ENCODE measurements at regions not wholly inside any gene's neighbourhood (a gene's known extent, or its start where the extent isn't known, plus 50 kb on each side); places are given as distances from the start of the nearest gene placed in this dataset.

DNA sequence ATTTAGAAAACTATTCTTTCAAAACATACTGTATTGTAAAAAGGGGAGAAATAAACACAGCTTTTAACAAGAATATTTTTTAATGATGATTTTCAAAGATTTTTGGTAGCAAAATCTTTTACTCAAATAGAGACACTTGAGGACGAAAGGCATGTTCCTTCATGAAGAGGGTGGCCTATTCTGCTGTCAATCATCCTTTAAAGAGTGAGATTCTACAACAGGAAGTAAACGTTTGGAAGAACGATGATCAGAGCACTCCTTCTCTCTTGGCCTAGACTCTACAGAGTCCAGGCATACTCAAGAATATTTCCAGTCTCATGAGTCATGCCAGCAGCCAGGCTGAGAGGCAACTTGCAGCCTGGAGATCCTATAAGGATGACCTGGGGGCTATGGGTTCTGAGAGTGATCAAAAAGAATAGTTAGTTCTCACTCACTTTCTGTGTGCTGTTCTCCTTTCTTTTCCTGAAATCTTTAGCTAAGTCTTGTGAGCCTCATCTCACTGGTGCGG, 62.4 kb upstream of the TCF4 start:
- CTCF ChIA-PET = no interaction called here

DNA sequence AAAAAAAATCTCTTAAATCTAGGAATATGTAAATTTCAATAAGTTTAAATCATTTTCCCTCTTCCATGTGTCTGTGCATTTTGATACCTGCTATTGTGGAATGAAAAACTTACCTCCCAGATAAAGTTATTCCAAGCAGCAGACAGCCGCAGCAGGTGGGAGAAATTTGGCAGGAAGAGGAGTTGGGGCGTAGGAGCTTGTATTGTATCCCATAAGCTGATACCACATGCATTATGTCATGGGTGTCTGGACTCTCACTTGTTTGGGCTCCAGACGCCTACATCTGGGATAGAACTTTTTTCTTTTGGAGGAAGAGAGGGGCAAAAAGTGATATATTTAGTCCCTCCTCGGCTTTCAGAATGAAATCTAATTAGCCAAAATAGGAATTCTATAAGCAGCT, 59.3 kb upstream of the TCF4 start:
- H3K27me3 ChIP-seq (replicated peaks in 1 of 2; ENCODE audit: control insufficient read depth in 2 of 2, extremely low read depth in 1 of 2, insufficient read depth in 2 of 2, low read length in 1 of 2) = no peaks in the 10 kb centered on the region
- ChIA-PET POLR2A (no interaction called here), CTCF (no interaction called here)
- no peak overlapping the region for H3K27ac Mint-ChIP-seq
- DNase-seq (no peak), ATAC-seq (replicated peaks in 1 of 4) (no peak)
- H3K27ac ChIP-seq (ENCODE audit: low read length) = no peak overlapping the region
- WGBS (ENCODE audit: insufficient coverage) = no CpG with 5 or more reads among the region's 4 CpGs
- no peaks in the 10 kb centered on the region for H3K36me3 ChIP-seq (ENCODE audit: control insufficient read depth in 2 of 2, extremely low read depth in 1 of 2, insufficient read depth in 1 of 2, low read length in 1 of 2)
- H3K4me1 Mint-ChIP-seq = no peaks in the 10 kb centered on the region
- H3K36me3 Mint-ChIP-seq = no peaks in the 10 kb centered on the region
- H3K4me1 ChIP-seq (ENCODE audit: control insufficient read depth in 1 of 2, extremely low read depth in 1 of 2, insufficient read depth in 2 of 2, low read length in 2 of 2) = no peaks in the 10 kb centered on the region
- H3K9me3 Mint-ChIP-seq = peaks cover 0 to 9% (median 4%) of the 10 kb centered on the region in 3 donors
- no peak overlapping the region for H3K4me3 Mint-ChIP-seq
- H3K27me3 Mint-ChIP-seq = no peaks in the 10 kb centered on the region
- no peak overlapping the region for H3K4me3 ChIP-seq (ENCODE audit: control insufficient read depth in 1 of 2, extremely low read depth in 1 of 2, low read length in 1 of 2)
- H3K9me3 ChIP-seq = no peaks in the 10 kb centered on the region

More for the DNA sequence above, 62.4 kb upstream of the TCF4 start:
- no peaks in the 10 kb centered on the region for H3K27me3 ChIP-seq (replicated peaks in 1 of 2; ENCODE audit: control insufficient read depth in 2 of 2, extremely low read depth in 1 of 2, insufficient read depth in 2 of 2, low read length in 1 of 2)
- ATAC-seq (replicated peaks in 1 of 4) = no peak
- no peak overlapping the region for H3K4me3 ChIP-seq (ENCODE audit: control insufficient read depth in 1 of 2, extremely low read depth in 1 of 2, low read length in 1 of 2)
- no peak overlapping the region for H3K27ac ChIP-seq (ENCODE audit: low read length)
- Mint-ChIP-seq H3K4me1 (no peaks in the 10 kb centered on the region), H3K4me3 (no peak overlapping the region), H3K27ac (no peak overlapping the region), H3K36me3 (no peaks in the 10 kb centered on the region), H3K9me3 (peaks cover 0 to 9% (median 8%) of the 10 kb centered on the region in 3 donors), H3K27me3 (no peaks in the 10 kb centered on the region)
- H3K36me3 ChIP-seq (ENCODE audit: control insufficient read depth in 2 of 2, extremely low read depth in 1 of 2, insufficient read depth in 1 of 2, low read length in 1 of 2) = no peaks in the 10 kb centered on the region
- no peaks in the 10 kb centered on the region for H3K4me1 ChIP-seq (ENCODE audit: control insufficient read depth in 1 of 2, extremely low read depth in 1 of 2, insufficient read depth in 2 of 2, low read length in 2 of 2)
- POLR2A ChIA-PET = no interaction called here
- H3K9me3 ChIP-seq = no peaks in the 10 kb centered on the region
- no CpG with 5 or more reads among the region's 4 CpGs for WGBS (ENCODE audit: insufficient coverage)
- no peak for DNase-seq

DNA sequence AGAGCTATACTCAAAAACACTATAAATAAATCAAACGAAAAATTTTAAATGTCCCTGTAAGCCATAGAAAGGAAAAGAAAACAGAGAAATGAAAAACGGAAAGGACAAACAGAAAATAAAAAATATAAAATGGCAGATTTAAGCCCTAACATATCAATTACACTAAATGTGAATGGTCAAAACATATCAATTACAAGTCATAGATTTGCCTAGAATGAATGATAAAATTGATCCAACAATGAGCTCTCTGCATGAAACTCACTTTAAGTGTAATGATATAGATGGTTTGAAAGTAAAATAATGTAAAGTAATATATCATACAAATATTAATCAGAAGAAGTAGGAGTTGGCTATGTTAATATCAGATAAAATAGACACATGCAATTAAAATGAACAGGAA, 54.2 kb upstream of the TCF4 start:
- Histone ChIP-seq H3K4me3 (ENCODE audit: control insufficient read depth in 1 of 2, extremely low read depth in 1 of 2, low read length in 1 of 2) (no peak overlapping the region), H3K4me1 (ENCODE audit: control insufficient read depth in 1 of 2, extremely low read depth in 1 of 2, insufficient read depth in 2 of 2, low read length in 2 of 2) (no peaks in the 10 kb centered on the region), H3K36me3 (ENCODE audit: control insufficient read depth in 2 of 2, extremely low read depth in 1 of 2, insufficient read depth in 1 of 2, low read length in 1 of 2) (no peaks in the 10 kb centered on the region), H3K27me3 (replicated peaks in 1 of 2; ENCODE audit: control insufficient read depth in 2 of 2, extremely low read depth in 1 of 2, insufficient read depth in 2 of 2, low read length in 1 of 2) (no peaks in the 10 kb centered on the region), H3K9me3 (no peaks in the 10 kb centered on the region), H3K27ac (ENCODE audit: low read length) (no peak overlapping the region)
- ATAC-seq (replicated peaks in 1 of 4) (no peak), DNase-seq (no peak)
- WGBS (ENCODE audit: insufficient coverage) = no CpG with 5 or more reads among the region's 2 CpGs
- H3K27ac Mint-ChIP-seq = no peak overlapping the region
- H3K27me3 Mint-ChIP-seq = no peaks in the 10 kb centered on the region
- no peaks in the 10 kb centered on the region for H3K36me3 Mint-ChIP-seq
- H3K4me3 Mint-ChIP-seq = no peak overlapping the region
- H3K4me1 Mint-ChIP-seq = no peaks in the 10 kb centered on the region
- H3K9me3 Mint-ChIP-seq = peaks cover 0 to 13% (median 2%) of the 10 kb centered on the region in 3 donors
- ChIA-PET CTCF (no interaction called here), POLR2A (no interaction called here)

DNA sequence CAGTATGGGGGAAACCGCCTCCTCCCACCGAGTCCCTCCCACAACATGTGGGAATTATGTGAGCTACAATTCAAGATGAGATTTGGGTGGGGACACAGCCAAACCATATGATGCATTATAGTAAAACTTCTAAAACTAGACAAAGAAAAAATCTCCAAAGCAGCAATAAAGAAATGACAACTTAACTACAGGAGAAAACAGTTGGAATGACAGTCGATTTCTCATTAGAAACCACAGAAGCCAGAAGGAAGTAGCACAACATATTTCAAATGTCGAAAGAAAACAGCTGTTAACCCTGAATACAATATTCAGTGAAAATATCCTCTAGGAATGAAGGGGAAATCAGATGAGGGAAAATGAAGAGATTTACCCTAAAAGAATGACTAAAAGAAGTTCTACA, 53.5 kb upstream of the TCF4 start:
- no peak for ATAC-seq (replicated peaks in 1 of 4)
- Mint-ChIP-seq H3K4me3 (no peak overlapping the region), H3K36me3 (no peaks in the 10 kb centered on the region), H3K4me1 (no peaks in the 10 kb centered on the region), H3K27me3 (no peaks in the 10 kb centered on the region), H3K9me3 (peaks cover 0 to 13% (median 2%) of the 10 kb centered on the region in 3 donors), H3K27ac (no peak overlapping the region)
- no peaks in the 10 kb centered on the region for H3K36me3 ChIP-seq (ENCODE audit: control insufficient read depth in 2 of 2, extremely low read depth in 1 of 2, insufficient read depth in 1 of 2, low read length in 1 of 2)
- CTCF ChIA-PET = no interaction called here
- DNase-seq = no peak
- no peak overlapping the region for H3K27ac ChIP-seq (ENCODE audit: low read length)
- WGBS (ENCODE audit: insufficient coverage) = no CpG with 5 or more reads among the region's 4 CpGs
- no peak overlapping the region for H3K4me3 ChIP-seq (ENCODE audit: control insufficient read depth in 1 of 2, extremely low read depth in 1 of 2, low read length in 1 of 2)
- no peaks in the 10 kb centered on the region for H3K4me1 ChIP-seq (ENCODE audit: control insufficient read depth in 1 of 2, extremely low read depth in 1 of 2, insufficient read depth in 2 of 2, low read length in 2 of 2)
- H3K9me3 ChIP-seq = no peaks in the 10 kb centered on the region
- POLR2A ChIA-PET = no interaction called here
- H3K27me3 ChIP-seq (replicated peaks in 1 of 2; ENCODE audit: control insufficient read depth in 2 of 2, extremely low read depth in 1 of 2, insufficient read depth in 2 of 2, low read length in 1 of 2) = no peaks in the 10 kb centered on the region
